AG04450 (cell line): ENCODE measurements at regions not wholly inside any gene's neighbourhood (a gene's known extent, or its start where the extent isn't known, plus 50 kb on each side); places are given as distances from the start of the nearest gene placed in this dataset.

Experiments used
- CTCF ChIA-PET: fragments of 300-600, 350-600 bp; formaldehyde crosslinking; extraction: SDS; loops from one replicate; lab custom pipeline; 2022; ENCODE audit warnings: antibody characterized with exemption, inconsistent platforms; lab: Charles Lee
- POLR2A ChIA-PET: fragments of 350-600 bp; formaldehyde crosslinking; extraction: SDS; loops from one replicate; lab custom pipeline; 2021; ENCODE audit warnings: antibody characterized with exemption, inconsistent platforms; lab: Yijun Ruan, JAX
- DNase-seq: peaks from one replicate; pipeline ENCODE4 v3.0.0-alpha.2; 2011; ENCODE audit warnings: low read depth, low spot score
- H3K27ac ChIP-seq: one replicate; pipeline ENCODE4 v1.5.1; 2012; ENCODE audit warnings: low read depth, low read length, control low read depth
- H3K27me3 ChIP-seq: one replicate; pipeline ENCODE4 v1.6.0; 2012; ENCODE audit warnings: low read length; ENCODE audit not compliant: control insufficient read depth, insufficient read depth
- H3K4me3 ChIP-seq: 2 replicates; pipeline ENCODE4 v1.5.1; 2011; ENCODE audit warnings: mild to moderate bottlenecking, low read depth, low read length, control low read depth
- H3K9me3 ChIP-seq: 2 replicates; pipeline ENCODE4 v1.5.1; 2012; ENCODE audit warnings: low read length; ENCODE audit not compliant: control insufficient read depth, insufficient read depth
- TF ChIP-seq, protein P1 (sequence below): IDR thresholded peaks from 2 replicates; pipeline ENCODE4 v1.5.1; 2011; ENCODE audit warnings: low read depth, low read length, control low read depth, inconsistent platforms

DNA sequence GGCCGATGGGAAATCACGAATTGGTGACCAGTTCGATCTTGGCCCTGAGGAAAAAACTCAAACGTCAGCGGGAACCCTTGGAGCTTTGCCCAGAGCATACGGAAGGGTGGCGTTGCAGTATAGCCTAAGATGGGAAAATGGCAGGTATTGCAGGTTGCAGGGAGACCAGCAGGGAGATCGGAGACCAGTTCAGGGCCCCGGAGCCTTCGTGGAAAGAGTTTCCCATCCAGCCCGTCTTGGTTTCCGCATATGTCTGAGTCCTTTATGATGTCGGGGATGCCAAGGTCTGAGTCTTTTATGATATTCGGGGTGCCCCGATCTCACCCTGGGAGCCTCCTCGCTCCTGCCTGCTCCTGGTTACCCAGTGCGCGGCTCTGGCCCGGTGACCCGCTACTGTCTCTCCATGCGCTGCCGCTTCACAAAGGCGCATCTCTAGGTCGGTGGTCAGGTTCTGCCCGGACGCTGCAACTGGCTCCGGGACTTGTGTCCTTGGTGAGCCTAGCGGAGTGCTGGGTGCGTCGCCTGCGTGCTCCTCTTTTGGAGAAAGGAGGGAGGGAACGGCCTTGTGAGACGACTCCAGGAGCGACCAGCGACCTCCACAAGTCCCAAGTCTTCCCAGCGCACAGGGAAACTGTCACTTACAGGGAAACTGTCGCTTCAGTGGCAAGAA lies 94.2 kb downstream of the PRKAB2 start:
- DNase-seq: no peak
- Histone ChIP-seq H3K4me3 (no peak overlapping the region), H3K27ac (no peak overlapping the region), H3K9me3 (peaks cover 21% of the 10 kb centered on the region; the same call in 1 of the 2 replicates), H3K27me3 (peaks cover 79% of the 10 kb centered on the region)
- CTCF ChIA-PET: no interaction called here
- TF ChIP-seq, protein P1, sequence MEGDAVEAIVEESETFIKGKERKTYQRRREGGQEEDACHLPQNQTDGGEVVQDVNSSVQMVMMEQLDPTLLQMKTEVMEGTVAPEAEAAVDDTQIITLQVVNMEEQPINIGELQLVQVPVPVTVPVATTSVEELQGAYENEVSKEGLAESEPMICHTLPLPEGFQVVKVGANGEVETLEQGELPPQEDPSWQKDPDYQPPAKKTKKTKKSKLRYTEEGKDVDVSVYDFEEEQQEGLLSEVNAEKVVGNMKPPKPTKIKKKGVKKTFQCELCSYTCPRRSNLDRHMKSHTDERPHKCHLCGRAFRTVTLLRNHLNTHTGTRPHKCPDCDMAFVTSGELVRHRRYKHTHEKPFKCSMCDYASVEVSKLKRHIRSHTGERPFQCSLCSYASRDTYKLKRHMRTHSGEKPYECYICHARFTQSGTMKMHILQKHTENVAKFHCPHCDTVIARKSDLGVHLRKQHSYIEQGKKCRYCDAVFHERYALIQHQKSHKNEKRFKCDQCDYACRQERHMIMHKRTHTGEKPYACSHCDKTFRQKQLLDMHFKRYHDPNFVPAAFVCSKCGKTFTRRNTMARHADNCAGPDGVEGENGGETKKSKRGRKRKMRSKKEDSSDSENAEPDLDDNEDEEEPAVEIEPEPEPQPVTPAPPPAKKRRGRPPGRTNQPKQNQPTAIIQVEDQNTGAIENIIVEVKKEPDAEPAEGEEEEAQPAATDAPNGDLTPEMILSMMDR: no peak
- POLR2A ChIA-PET: no interaction called here

DNA sequence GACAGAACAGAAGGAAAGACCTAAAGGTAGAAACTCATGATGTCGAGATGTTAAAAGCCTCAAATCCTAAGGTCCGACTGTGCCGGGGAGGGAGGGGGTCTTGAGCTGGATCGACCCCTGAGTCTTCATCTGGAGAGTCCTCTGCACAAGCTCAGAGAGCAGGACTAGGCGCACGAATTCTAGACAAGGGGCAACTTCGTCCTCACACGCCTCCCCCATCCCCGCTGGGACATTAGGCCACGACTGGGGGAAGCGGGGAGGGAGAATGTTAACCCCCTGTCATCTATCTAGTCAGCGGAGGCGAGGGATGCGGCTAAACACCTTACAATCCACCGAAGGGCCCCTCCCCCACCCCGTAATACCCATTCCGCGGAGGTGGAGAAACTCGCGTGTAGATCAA lies 94.7 kb downstream of the PRKAB2 start:
- TF ChIP-seq, protein P1: no peak
- ChIA-PET CTCF (no interaction called here), POLR2A (no interaction called here)
- H3K27ac ChIP-seq: no peak overlapping the region
- peaks cover 82% of the 10 kb centered on the region for H3K27me3 ChIP-seq
- H3K4me3 ChIP-seq: no peak overlapping the region
- H3K9me3 ChIP-seq: peaks cover 21% of the 10 kb centered on the region; the same call in 1 of the 2 replicates
- no peak for DNase-seq

DNA sequence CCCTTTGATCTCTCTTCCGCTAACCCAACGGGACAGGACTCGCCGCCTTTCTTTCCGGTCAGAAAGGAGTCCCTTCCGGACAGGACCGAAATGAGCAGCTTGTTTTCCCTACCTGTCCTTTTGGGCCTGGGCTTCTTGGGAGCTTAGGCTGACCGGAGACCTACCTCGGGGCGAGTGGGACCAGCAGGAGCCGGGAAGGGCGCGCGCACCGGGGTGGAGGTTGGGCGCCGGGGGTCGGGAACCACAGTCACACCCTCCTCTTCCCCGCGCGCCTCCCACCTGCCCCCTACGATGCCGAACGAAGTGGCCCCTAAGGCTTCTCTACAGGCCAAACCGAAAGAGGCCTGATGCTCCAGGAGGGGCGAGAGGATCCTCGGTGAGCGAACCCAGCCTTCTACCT lies 95.2 kb downstream of the PRKAB2 start:
- H3K4me3 ChIP-seq: no peak overlapping the region
- POLR2A ChIA-PET: no interaction called here
- TF ChIP-seq, protein P1: no peak
- H3K27me3 ChIP-seq: peaks cover 82% of the 10 kb centered on the region
- peaks cover 21% of the 10 kb centered on the region; the same call in 1 of the 2 replicates for H3K9me3 ChIP-seq
- CTCF ChIA-PET: no interaction called here
- H3K27ac ChIP-seq: no peak overlapping the region
- no peak for DNase-seq

DNA sequence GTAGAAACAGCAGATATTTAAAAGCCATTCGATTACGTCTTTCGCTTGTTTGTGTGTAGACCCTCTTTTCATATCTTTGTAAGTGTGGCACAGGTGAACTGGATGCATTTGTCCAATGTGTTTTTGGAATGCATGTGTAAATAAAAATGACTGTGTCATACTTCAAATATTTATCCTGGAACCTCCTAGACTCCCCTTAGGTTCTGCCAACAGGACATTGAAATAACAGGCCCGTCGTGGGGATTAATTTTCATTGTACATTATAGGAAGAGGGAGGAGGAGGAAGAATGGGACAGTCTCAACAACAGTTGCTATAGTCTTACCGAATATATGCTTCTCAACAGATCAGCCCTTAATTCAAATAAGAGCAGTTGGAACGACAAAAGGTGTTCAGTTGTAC lies 95.8 kb downstream of the PRKAB2 start:
- TF ChIP-seq, protein P1: no peak
- peaks cover 84% of the 10 kb centered on the region for H3K27me3 ChIP-seq
- DNase-seq: no peak
- peaks cover 21% of the 10 kb centered on the region; the same call in 1 of the 2 replicates for H3K9me3 ChIP-seq
- no peak overlapping the region for H3K4me3 ChIP-seq
- ChIA-PET CTCF (no interaction called here), POLR2A (no interaction called here)
- no peak overlapping the region for H3K27ac ChIP-seq
